ENCODE measurements at regions not wholly inside any gene's neighbourhood (a gene's known extent, or its start where the extent isn't known, plus 50 kb on each side); places are given as distances from the start of the nearest gene placed in this dataset.
A peak's percentile ranks its signal among the peaks of the same experiment; 100 is the strongest.
"Not testable (repeated sequence)": the region's sequence is repeated elsewhere in the genome, so short reads cannot be mapped to it uniquely, and the experiment has no call there.

GRCh38 chr18:73446502-73446901, 578.7 kb upstream of the NETO1 start:
- DNase-seq (ENCODE audit: low spot score) = no peak

GRCh38 chr18:73431620-73432019, 563.8 kb upstream of the NETO1 start:
- DNase-seq (ENCODE audit: low spot score) = no peak

- no peak for DNase-seq (ENCODE audit: low spot score)
Measured at GRCh38 chr18:73421010-73421409, 553.2 kb upstream of the NETO1 start.

GRCh38 chr18:73419531-73419930, 551.7 kb upstream of the NETO1 start:
- DNase-seq (ENCODE audit: low spot score) = no peak

- no peak for DNase-seq (ENCODE audit: low spot score)
Measured at GRCh38 chr18:73414598-73414997, 546.8 kb upstream of the NETO1 start.

GRCh38 chr18:73414069-73414468, 546.3 kb upstream of the NETO1 start:
- no peak for DNase-seq (ENCODE audit: low spot score)

- DNase-seq (ENCODE audit: low spot score) = no peak
Measured at GRCh38 chr18:73409242-73409641, 541.5 kb upstream of the NETO1 start.

GRCh38 chr18:73408469-73408868, 540.7 kb upstream of the NETO1 start:
- DNase-seq (ENCODE audit: low spot score) = no peak

- DNase-seq (ENCODE audit: low spot score) = no peak
Measured at GRCh38 chr18:73407506-73407905, 539.7 kb upstream of the NETO1 start.

- DNase-seq (ENCODE audit: low spot score) = no peak
Measured at GRCh38 chr18:73384246-73384645, 516.5 kb upstream of the NETO1 start.

- no peak for DNase-seq (ENCODE audit: low spot score)
Measured at GRCh38 chr18:73381699-73382036, 513.9 kb upstream of the NETO1 start.

GRCh38 chr18:73381016-73381698, 513.4 kb upstream of the NETO1 start:
- no peak for DNase-seq (ENCODE audit: low spot score)

- no peak for DNase-seq (ENCODE audit: low spot score)
Measured at GRCh38 chr18:73366713-73367112, 498.9 kb upstream of the NETO1 start.

GRCh38 chr18:73365018-73365417, 497.2 kb upstream of the NETO1 start:
- no peak for DNase-seq (ENCODE audit: low spot score)

- no peak for DNase-seq (ENCODE audit: low spot score)
Measured at GRCh38 chr18:73355121-73355520, 487.3 kb upstream of the NETO1 start.

- DNase-seq (ENCODE audit: low spot score) = no peak
Measured at GRCh38 chr18:73352546-73352945, 484.8 kb upstream of the NETO1 start.

GRCh38 chr18:73340135-73340977, 472.6 kb upstream of the NETO1 start:
- no peak for DNase-seq (ENCODE audit: low spot score)

- no peak for DNase-seq (ENCODE audit: low spot score)
Measured at GRCh38 chr18:73331212-73331772, 463.5 kb upstream of the NETO1 start.

- DNase-seq (ENCODE audit: low spot score) = not testable (repeated sequence)
Measured at GRCh38 chr18:73330106-73330505, 462.3 kb upstream of the NETO1 start.

GRCh38 chr18:73324187-73324831, 456.5 kb upstream of the NETO1 start:
- not testable (repeated sequence) for DNase-seq (ENCODE audit: low spot score)

GRCh38 chr18:73318739-73319479, 451.1 kb upstream of the NETO1 start:
- no peak for DNase-seq (ENCODE audit: low spot score)

GRCh38 chr18:73316513-73316912, 448.7 kb upstream of the NETO1 start:
- peak; percentile 4 for DNase-seq (ENCODE audit: low spot score)
